Glutamatergic neuron (in vitro differentiated cells): ENCODE measurements at regions not wholly inside any gene's neighbourhood (a gene's known extent, or its start where the extent isn't known, plus 50 kb on each side); places are given as distances from the start of the nearest gene placed in this dataset.
"Not testable (repeated sequence)": the region's sequence is repeated elsewhere in the genome, so short reads cannot be mapped to it uniquely, and the experiment has no call there.

Experiments used
- DNase-seq: peaks from one replicate; pipeline ENCODE4 v3.0.0; 2022
- H3K27ac Mint-ChIP-seq: one replicate; pipeline ENCODE4 v1.8.0; 2020; ENCODE audit warnings: mild to moderate bottlenecking, mixed read lengths, inconsistent platforms; ENCODE audit not compliant: unreplicated experiment
- H3K27me3 Mint-ChIP-seq: one replicate; pipeline ENCODE4 v1.8.0; 2020; ENCODE audit warnings: mild to moderate bottlenecking, moderate library complexity, mixed read lengths, inconsistent platforms; ENCODE audit not compliant: unreplicated experiment
- H3K36me3 Mint-ChIP-seq: one replicate; pipeline ENCODE4 v1.8.0; 2020; ENCODE audit warnings: mild to moderate bottlenecking, mixed read lengths, inconsistent platforms; ENCODE audit not compliant: unreplicated experiment
- H3K4me1 Mint-ChIP-seq: one replicate; pipeline ENCODE4 v1.8.0; 2020; ENCODE audit warnings: mild to moderate bottlenecking, low read depth, mixed read lengths, inconsistent platforms; ENCODE audit not compliant: unreplicated experiment
- H3K4me3 Mint-ChIP-seq: one replicate; pipeline ENCODE4 v1.8.0; 2020; ENCODE audit warnings: mild to moderate bottlenecking, mixed read lengths, inconsistent platforms; ENCODE audit not compliant: unreplicated experiment
- H3K9me3 Mint-ChIP-seq: one replicate; pipeline ENCODE4 v1.8.0; 2020; ENCODE audit warnings: mild to moderate bottlenecking, moderate library complexity, mixed read lengths, inconsistent platforms; ENCODE audit not compliant: unreplicated experiment
- TF ChIP-seq, protein P1 (sequence below): fragments of 200-600 bp; sonication (generic); IDR thresholded peaks from one replicate; pipeline ENCODE4 v1.5.0; 2021; ENCODE audit not compliant: partially characterized antibody, unreplicated experiment

DNA sequence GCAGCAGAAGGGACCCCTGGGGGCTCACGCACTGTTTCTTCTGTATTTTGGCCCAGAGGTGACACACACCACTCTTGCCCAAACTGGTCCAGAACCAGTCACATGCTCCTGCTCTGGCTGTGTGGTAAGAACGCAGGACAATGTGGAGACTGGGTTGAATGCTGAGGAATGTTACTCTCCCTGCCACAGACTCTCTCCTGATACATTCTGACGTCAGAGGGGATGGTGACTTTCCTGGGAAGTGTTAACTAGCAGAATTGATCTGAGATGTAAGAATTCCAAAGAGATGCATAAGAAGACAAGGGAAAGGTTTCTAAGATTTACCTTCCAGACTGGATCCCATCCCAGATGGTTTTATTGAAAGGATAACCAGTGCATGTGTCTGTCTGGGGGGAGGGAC lies 100.8 kb downstream of the ASB1 start:
- TF ChIP-seq, protein P1, sequence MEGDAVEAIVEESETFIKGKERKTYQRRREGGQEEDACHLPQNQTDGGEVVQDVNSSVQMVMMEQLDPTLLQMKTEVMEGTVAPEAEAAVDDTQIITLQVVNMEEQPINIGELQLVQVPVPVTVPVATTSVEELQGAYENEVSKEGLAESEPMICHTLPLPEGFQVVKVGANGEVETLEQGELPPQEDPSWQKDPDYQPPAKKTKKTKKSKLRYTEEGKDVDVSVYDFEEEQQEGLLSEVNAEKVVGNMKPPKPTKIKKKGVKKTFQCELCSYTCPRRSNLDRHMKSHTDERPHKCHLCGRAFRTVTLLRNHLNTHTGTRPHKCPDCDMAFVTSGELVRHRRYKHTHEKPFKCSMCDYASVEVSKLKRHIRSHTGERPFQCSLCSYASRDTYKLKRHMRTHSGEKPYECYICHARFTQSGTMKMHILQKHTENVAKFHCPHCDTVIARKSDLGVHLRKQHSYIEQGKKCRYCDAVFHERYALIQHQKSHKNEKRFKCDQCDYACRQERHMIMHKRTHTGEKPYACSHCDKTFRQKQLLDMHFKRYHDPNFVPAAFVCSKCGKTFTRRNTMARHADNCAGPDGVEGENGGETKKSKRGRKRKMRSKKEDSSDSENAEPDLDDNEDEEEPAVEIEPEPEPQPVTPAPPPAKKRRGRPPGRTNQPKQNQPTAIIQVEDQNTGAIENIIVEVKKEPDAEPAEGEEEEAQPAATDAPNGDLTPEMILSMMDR, result no peak
- Mint-ChIP-seq H3K27ac (no peak overlapping the region), H3K4me1 (peaks cover under 1% of the 10 kb centered on the region), H3K9me3 (peaks cover 5% of the 10 kb centered on the region), H3K27me3 (peaks cover 1% of the 10 kb centered on the region), H3K36me3 (peaks cover 15% of the 10 kb centered on the region), H3K4me3 (no peak overlapping the region)
- no peak for DNase-seq

- H3K9me3 Mint-ChIP-seq, result peaks cover 5% of the 10 kb centered on the region
- H3K36me3 Mint-ChIP-seq, result peaks cover 15% of the 10 kb centered on the region
- H3K27ac Mint-ChIP-seq, result no peak overlapping the region
Measured at GRCh38 chr2:238528953-238529781, 102.4 kb downstream of the ASB1 start.

GRCh38 chr2:238531017-238531645 lies 104.4 kb downstream of the ASB1 start:
- not testable (repeated sequence) for H3K27me3 Mint-ChIP-seq, H3K4me3 Mint-ChIP-seq, H3K9me3 Mint-ChIP-seq, H3K4me1 Mint-ChIP-seq, DNase-seq, H3K27ac Mint-ChIP-seq
- peaks cover 15% of the 10 kb centered on the region for H3K36me3 Mint-ChIP-seq

More at GRCh38 chr2:238528953-238529781, 102.4 kb downstream of the ASB1 start:
- Mint-ChIP-seq H3K4me3 (no peak overlapping the region), H3K4me1 (no peaks in the 10 kb centered on the region), H3K27me3 (no peaks in the 10 kb centered on the region)
- DNase-seq, result no peak
- TF ChIP-seq, protein P1, result no peak

DNA sequence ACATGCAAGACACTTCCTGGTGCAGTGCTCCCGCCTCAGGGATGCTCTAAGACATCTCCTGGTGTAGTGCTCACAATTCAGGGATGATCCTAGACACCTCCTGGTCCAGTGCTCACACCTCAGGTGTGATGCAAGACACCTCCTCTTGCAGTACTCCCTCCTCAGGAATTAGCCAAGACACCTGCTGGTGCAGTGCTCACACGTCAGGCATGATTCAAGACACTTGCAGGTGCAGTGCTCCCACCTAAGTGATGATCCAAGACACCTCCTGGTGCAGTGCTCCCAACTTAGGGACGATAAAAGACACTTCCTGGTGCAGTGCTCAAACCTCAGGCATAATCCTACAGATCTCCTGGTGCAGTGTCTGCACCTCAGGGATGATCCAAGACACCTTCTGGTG lies 117.0 kb downstream of the ASB1 start:
- H3K9me3 Mint-ChIP-seq, result peaks cover 11% of the 10 kb centered on the region
- not testable (repeated sequence) for H3K4me3 Mint-ChIP-seq, DNase-seq, H3K4me1 Mint-ChIP-seq, H3K27ac Mint-ChIP-seq, H3K36me3 Mint-ChIP-seq, H3K27me3 Mint-ChIP-seq

- peaks cover 8% of the 10 kb centered on the region for H3K27me3 Mint-ChIP-seq
- no peaks in the 10 kb centered on the region for H3K4me1 Mint-ChIP-seq
- H3K4me3 Mint-ChIP-seq, result no peak overlapping the region
- H3K27ac Mint-ChIP-seq, result no peak overlapping the region
- peaks cover 3% of the 10 kb centered on the region for H3K9me3 Mint-ChIP-seq
- no peak for DNase-seq
- TF ChIP-seq, protein P1, result no peak
- no peaks in the 10 kb centered on the region for H3K36me3 Mint-ChIP-seq
Measured at GRCh38 chr2:238548902-238549462, 122.3 kb downstream of the ASB1 start.

- Mint-ChIP-seq H3K4me1 (no peaks in the 10 kb centered on the region), H3K4me3 (no peak overlapping the region), H3K36me3 (no peaks in the 10 kb centered on the region), H3K9me3 (peaks cover 3% of the 10 kb centered on the region), H3K27ac (no peak overlapping the region), H3K27me3 (peaks cover 7% of the 10 kb centered on the region)
- no peak for DNase-seq
- TF ChIP-seq, protein P1, result no peak
Measured at GRCh38 chr2:238549866-238550265, 123.1 kb downstream of the ASB1 start.
